Mesodermal cell (in vitro differentiated cells): ENCODE measurements at regions not wholly inside any gene's neighbourhood (a gene's known extent, or its start where the extent isn't known, plus 50 kb on each side); places are given as distances from the start of the nearest gene placed in this dataset.

ENCODE experiments used
- H3K27ac ChIP-seq: 2 replicates; pipeline ENCODE4 v1.7.0; 2013; ENCODE audit warnings: mild to moderate bottlenecking, low read depth, low read length, moderate library complexity; ENCODE audit not compliant: severe bottlenecking
- H3K36me3 ChIP-seq: 2 replicates; pipeline ENCODE4 v1.7.1; 2013; ENCODE audit warnings: mild to moderate bottlenecking, low read length, moderate library complexity; ENCODE audit not compliant: control insufficient read depth, insufficient read depth
- H3K4me1 ChIP-seq: one replicate; pipeline ENCODE4 v1.7.1; 2013; ENCODE audit warnings: mild to moderate bottlenecking, low read length; ENCODE audit not compliant: insufficient read depth, control insufficient read depth, poor library complexity, severe bottlenecking
- H3K4me3 ChIP-seq: 2 replicates; pipeline ENCODE4 v1.7.0; 2013; ENCODE audit warnings: low read length, control low read depth, mild to moderate bottlenecking; ENCODE audit not compliant: insufficient read depth, poor library complexity, severe bottlenecking; ENCODE audit errors: extremely low read depth
- H3K9me3 ChIP-seq: 2 replicates; pipeline ENCODE4 v1.7.1; 2013; ENCODE audit warnings: mild to moderate bottlenecking, low read length, moderate library complexity; ENCODE audit not compliant: control insufficient read depth
- WGBS, 2 experiments: methylation state at CpG; one replicate each; pipeline ENCODE4 v1.1.5; 2013; ENCODE audit warnings: missing lambda C conversion rate in 2 of 2; ENCODE audit not compliant: insufficient coverage in 2 of 2; 5-methylcytosine and 5-hydroxymethylcytosine counted together

- Histone ChIP-seq H3K27ac (no peak overlapping the region), H3K9me3 (peaks cover 3% of the 10 kb centered on the region), H3K4me1 (peaks cover 3% of the 10 kb centered on the region), H3K36me3 (no peaks in the 10 kb centered on the region), H3K4me3 (no peak overlapping the region)
- WGBS, 2 experiments: 100% methylated on average over 1 of the region's 2 CpGs; no CpG with 5 or more reads in 1 of the 2 experiments
Observed at GRCh38 chr17:77670173-77670572, 288.3 kb upstream of the TNRC6C start.

GRCh38 chr17:77674358-77674757 lies 284.1 kb upstream of the TNRC6C start:
- Histone ChIP-seq H3K9me3 (no peaks in the 10 kb centered on the region), H3K36me3 (no peaks in the 10 kb centered on the region), H3K4me1 (peaks cover 5% of the 10 kb centered on the region), H3K27ac (no peak overlapping the region), H3K4me3 (no peak overlapping the region)
- 75 to 100% methylated on average over 6 to 10 of the region's 11 CpGs for WGBS, 2 experiments

- 93 to 95% methylated on average over 7 to 8 of the region's 8 CpGs for WGBS, 2 experiments
- H3K4me1 ChIP-seq: peaks cover 5% of the 10 kb centered on the region
- H3K27ac ChIP-seq: no peak overlapping the region
- H3K9me3 ChIP-seq: no peaks in the 10 kb centered on the region
- no peaks in the 10 kb centered on the region for H3K36me3 ChIP-seq
- no peak overlapping the region for H3K4me3 ChIP-seq
Observed at GRCh38 chr17:77675411-77675810, 283.1 kb upstream of the TNRC6C start.

- no peaks in the 10 kb centered on the region for H3K9me3 ChIP-seq
- H3K4me3 ChIP-seq: no peak overlapping the region
- peaks cover 5% of the 10 kb centered on the region for H3K4me1 ChIP-seq
- WGBS, 2 experiments: 73 to 83% methylated on average over 4 of the region's 5 CpGs
- H3K27ac ChIP-seq: no peak overlapping the region
- no peaks in the 10 kb centered on the region for H3K36me3 ChIP-seq
Observed at GRCh38 chr17:77675816-77676215, 282.7 kb upstream of the TNRC6C start.

GRCh38 chr17:77676237-77676661 lies 282.3 kb upstream of the TNRC6C start:
- peaks cover 5% of the 10 kb centered on the region for H3K4me1 ChIP-seq
- H3K36me3 ChIP-seq: no peaks in the 10 kb centered on the region
- no peak overlapping the region for H3K4me3 ChIP-seq
- H3K27ac ChIP-seq: no peak overlapping the region
- 85 to 87% methylated on average over 20 to 22 of the region's 23 CpGs for WGBS, 2 experiments
- no peaks in the 10 kb centered on the region for H3K9me3 ChIP-seq

DNA sequence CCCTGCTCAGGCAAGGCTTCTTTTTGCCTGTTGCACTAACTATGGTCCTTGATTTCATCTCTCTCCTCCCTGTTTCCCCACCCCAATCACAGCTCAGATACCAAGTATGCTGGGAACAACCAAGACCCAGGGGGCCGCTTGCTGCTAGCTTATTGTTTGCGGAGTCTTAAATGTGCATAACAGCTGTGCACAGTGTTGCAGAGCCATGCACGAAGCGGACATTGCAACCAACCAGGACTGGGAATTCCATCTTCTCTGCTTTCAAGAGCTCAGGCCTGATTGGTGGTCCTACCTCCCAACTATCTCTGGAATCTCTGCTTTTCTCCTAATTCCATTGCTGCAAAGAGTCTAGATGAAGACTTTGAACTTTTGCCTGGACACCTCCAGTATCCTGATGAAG lies 281.3 kb upstream of the TNRC6C start:
- Histone ChIP-seq H3K4me3 (no peak overlapping the region), H3K27ac (no peak overlapping the region), H3K36me3 (no peaks in the 10 kb centered on the region), H3K4me1 (peaks cover 5% of the 10 kb centered on the region), H3K9me3 (no peaks in the 10 kb centered on the region)
- WGBS, 2 experiments: 90 to 96% methylated on average over 4 of the region's 4 CpGs

DNA sequence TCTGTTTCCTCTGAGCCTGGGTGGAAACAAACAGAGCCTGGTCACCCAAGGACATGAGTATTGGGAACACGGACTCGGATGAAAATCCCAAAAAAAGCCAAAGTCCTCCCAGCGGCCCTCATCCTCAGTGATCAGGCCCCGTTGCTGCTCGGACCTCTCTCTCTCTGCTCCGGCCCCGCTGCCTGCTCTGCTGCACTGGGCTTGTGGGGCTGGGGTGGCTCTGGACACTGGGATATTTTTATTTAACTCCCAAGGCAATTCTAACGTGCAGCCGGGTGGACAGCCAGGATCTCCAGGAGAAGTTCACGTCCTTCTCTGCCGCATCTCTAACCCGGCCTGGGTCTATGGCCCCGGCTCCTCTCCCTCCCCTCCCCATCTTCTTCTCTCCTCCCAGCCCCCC lies 280.9 kb upstream of the TNRC6C start:
- WGBS, 2 experiments: 86 to 98% methylated on average over 12 to 13 of the region's 13 CpGs
- H3K36me3 ChIP-seq: no peaks in the 10 kb centered on the region
- H3K4me3 ChIP-seq: no peak overlapping the region
- H3K9me3 ChIP-seq: no peaks in the 10 kb centered on the region
- peaks cover 5% of the 10 kb centered on the region for H3K4me1 ChIP-seq
- no peak overlapping the region for H3K27ac ChIP-seq

DNA sequence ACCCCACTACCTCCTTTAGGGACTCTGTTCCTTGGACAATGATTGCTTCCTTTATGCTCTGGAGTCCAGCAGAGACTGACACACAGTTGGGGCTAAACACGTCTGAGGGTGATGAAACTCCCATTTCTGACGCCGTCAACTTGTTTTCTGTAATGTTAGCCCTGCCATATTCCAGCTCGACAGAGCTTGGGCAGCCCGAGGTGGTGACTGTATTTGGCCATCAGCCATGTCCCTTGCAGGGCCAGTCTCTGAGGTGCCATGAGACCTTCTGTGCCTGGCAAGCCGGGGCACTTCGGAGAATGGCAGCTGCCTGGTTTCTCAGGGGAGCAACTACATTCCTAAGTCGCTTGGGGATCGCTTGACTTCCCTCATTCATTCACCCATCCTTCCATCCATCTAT lies 278.9 kb upstream of the TNRC6C start:
- Histone ChIP-seq H3K27ac (no peak overlapping the region), H3K4me3 (no peak overlapping the region), H3K4me1 (peaks cover 5% of the 10 kb centered on the region), H3K36me3 (no peaks in the 10 kb centered on the region), H3K9me3 (no peaks in the 10 kb centered on the region)
- WGBS, 2 experiments: 84 to 91% methylated on average over 9 of the region's 9 CpGs

- Histone ChIP-seq H3K27ac (no peak overlapping the region), H3K9me3 (no peaks in the 10 kb centered on the region), H3K36me3 (no peaks in the 10 kb centered on the region), H3K4me3 (no peak overlapping the region), H3K4me1 (peaks cover 5% of the 10 kb centered on the region)
- 93 to 97% methylated on average over 6 to 7 of the region's 8 CpGs for WGBS, 2 experiments
Observed at GRCh38 chr17:77681861-77682260, 276.6 kb upstream of the TNRC6C start.

DNA sequence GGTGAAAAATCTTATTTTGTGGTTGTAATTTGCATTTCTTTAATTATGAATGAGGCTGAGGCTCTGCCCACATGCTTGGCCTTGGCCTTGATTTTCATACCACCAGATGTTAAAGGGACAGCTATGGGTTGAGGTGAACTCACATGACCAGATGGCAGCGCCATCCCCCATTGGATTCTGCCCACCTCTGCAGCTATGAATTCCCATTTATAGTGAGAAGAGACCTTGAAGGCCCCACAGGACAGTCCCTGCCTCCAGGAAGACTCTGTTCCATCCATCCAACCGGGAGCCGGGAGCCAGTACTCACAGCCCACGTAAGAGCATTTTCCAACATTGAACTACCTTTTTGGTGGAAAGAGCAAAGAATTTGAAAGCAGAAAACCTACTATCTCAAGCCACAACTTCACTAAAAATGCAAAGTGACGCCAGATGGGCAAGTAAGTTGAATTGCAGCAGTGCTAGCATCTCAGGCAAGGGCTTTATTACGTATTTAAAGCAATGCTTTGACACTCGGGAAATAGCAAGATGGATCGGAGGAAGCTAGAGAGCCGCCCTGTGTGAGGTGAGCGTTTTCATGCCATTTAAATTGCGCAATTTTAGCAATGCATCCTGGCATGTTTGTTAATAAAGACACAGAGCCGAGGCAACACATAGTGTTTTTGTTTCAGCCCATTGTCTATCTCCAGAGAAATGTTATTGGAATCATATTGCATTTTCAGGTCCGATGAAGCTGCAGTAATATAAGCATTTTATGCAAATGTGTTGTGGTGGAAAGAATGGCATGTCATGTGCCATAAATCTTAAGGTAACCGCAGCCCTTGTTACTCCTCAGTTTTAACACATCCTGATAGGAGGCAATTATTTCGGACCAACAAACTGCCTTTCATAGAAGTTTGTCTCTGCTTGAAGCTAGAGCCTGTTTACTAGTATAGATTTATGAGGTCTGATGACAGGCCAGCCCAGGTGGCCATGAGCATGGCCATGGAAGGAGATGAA lies 273.4 kb upstream of the TNRC6C start:
- Histone ChIP-seq H3K4me1 (no peaks in the 10 kb centered on the region), H3K27ac (no peak overlapping the region), H3K4me3 (no peak overlapping the region), H3K36me3 (no peaks in the 10 kb centered on the region), H3K9me3 (no peaks in the 10 kb centered on the region)
- WGBS, 2 experiments: 69 to 74% methylated on average over 9 to 11 of the region's 15 CpGs

DNA sequence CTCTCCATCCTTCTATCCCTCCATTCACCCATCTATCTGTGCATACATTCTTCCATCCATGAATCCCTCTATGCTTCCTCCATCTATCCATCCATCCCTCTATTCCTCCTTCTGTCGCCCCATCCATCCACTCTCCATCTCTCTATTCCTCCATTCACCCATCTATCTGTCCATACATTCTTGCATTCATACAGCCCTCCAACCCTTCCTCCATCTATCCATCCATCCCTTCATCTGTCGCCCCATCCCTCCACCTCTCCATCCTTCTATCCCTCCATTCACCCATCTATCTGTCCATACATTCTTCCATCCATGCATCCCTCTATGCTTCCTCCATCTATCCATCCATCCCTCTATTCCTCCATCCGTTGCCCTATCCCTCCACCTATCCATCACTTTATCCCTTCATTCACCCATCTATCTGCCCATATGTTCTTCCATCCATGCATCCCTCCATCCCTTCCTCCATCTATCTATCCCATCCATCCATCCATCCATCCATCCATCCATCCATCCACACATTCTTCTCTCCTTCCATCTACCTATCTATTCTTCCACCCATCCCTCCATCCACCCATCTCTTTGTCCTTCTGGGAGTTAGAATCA lies 272.5 kb upstream of the TNRC6C start:
- no peaks in the 10 kb centered on the region for H3K9me3 ChIP-seq

More for the DNA sequence above, 272.5 kb upstream of the TNRC6C start:
- WGBS, 2 experiments: 88 to 91% methylated on average over 3 of the region's 3 CpGs
- Histone ChIP-seq H3K36me3 (no peaks in the 10 kb centered on the region), H3K4me1 (no peaks in the 10 kb centered on the region), H3K4me3 (no peak overlapping the region), H3K27ac (no peak overlapping the region)
